Keratinocyte (primary cell): ENCODE measurements at regions not wholly inside any gene's neighbourhood (a gene's known extent, or its start where the extent isn't known, plus 50 kb on each side); places are given as distances from the start of the nearest gene placed in this dataset.

Source experiments
- CTCF ChIP-seq, 3 experiments: IDR thresholded peaks in 1 of 3; conservative IDR thresholded peaks in 1 of 3; optimal IDR thresholded peaks in 1 of 3; 2 replicates in 2 of 3; 3 replicates in 1 of 3; pipeline versions ENCODE3 to v1.5.1; 2011; ENCODE audit warnings: low read length in 3 of 3, mild to moderate bottlenecking in 3 of 3, moderate library complexity in 2 of 3, control low read depth in 1 of 3, inconsistent platforms in 1 of 3; ENCODE audit not compliant: insufficient read depth in 2 of 3; ENCODE audit errors: extremely low read depth in 1 of 3
- EZH2 ChIP-seq: IDR thresholded peaks from one replicate; pipeline ENCODE4 v1.6.1; 2012; ENCODE audit warnings: inconsistent platforms, mild to moderate bottlenecking, low read length, moderate library complexity

GRCh38 chr11:106305458-106305857, 228.0 kb downstream of the AASDHPPT start:
- no peak for TF ChIP-seq CTCF (optimal IDR thresholded peaks at IDR 0.05 in 1 of 3, IDR thresholded peaks at IDR 0.05 in 1 of 3, conservative IDR thresholded peaks at IDR 0.05 in 1 of 3; ENCODE audit: extremely low read depth in 1 of 3, insufficient read depth in 2 of 3, low read length in 3 of 3)
- TF ChIP-seq EZH2 = no peak
